ENCODE measurements at regions not wholly inside any gene's neighbourhood (a gene's known extent, or its start where the extent isn't known, plus 50 kb on each side); places are given as distances from the start of the nearest gene placed in this dataset.

- no peak for TF ChIP-seq CTCF (IDR thresholded peaks at IDR 0.05 in 4 of 5, conservative IDR thresholded peaks at IDR 0.05 in 1 of 5)
- no peak for TF ChIP-seq POLR2A (IDR thresholded peaks at IDR 0.05)
Measured at GRCh38 chr17:37848690-37849616, 75.3 kb upstream of the TBC1D3K start.

Measured in gastrocnemius medialis (tissue), 4 donors.